ENCODE measurements at regions not wholly inside any gene's neighbourhood (a gene's known extent, or its start where the extent isn't known, plus 50 kb on each side); places are given as distances from the start of the nearest gene placed in this dataset.

- RAD21 ChIA-PET (ENCODE audit: unreplicated experiment), result no interaction called here
- TF ChIP-seq ZNF687 (IDR thresholded peaks at IDR 0.05) (no peak), GABPA (IDR thresholded peaks at IDR 0.05; ENCODE audit: low read depth) (no peak), STAT1 (conservative IDR thresholded peaks at IDR 0.05) (no peak), YBX1 (IDR thresholded peaks at IDR 0.05) (no peak), CREB1 (IDR thresholded peaks at IDR 0.05; ENCODE audit: low read depth) (no peak), MEF2A (IDR thresholded peaks at IDR 0.05; ENCODE audit: insufficient read depth, low read depth, low read length) (no peak), SIX5 (IDR thresholded peaks at IDR 0.05; ENCODE audit: low read depth, low read length, severe bottlenecking) (no peak), RUNX3 (IDR thresholded peaks at IDR 0.05; ENCODE audit: low read length) (no peak), PML (IDR thresholded peaks at IDR 0.05; ENCODE audit: low read length) (no peak), ZNF622 (IDR thresholded peaks at IDR 0.05) (no peak), RFX5 (IDR thresholded peaks at IDR 0.05; ENCODE audit: low read depth, low read length) (no peak)
- ATAC-seq (no peak), FAIRE-seq (no peak), DNase-seq (ENCODE audit: low read depth, low spot score) (no peak)
- WGBS (ENCODE audit: insufficient coverage, insufficient replicate concordance, low lambda C conversion rate, missing lambda C conversion rate), result 19% methylated on average over 8 of the region's 8 CpGs
- POLR2A ChIA-PET, result no interaction called here
- no peak overlapping the region for H3K9ac ChIP-seq (ENCODE audit: control insufficient read depth, insufficient read depth, low read length)
- H3K4me1 ChIP-seq (ENCODE audit: control insufficient read depth, insufficient read depth, low read length), result no peaks in the 10 kb centered on the region
- BruUV-seq (replicated peaks), result no TSS peak
- no peaks in the 10 kb centered on the region for H3K36me3 ChIP-seq (ENCODE audit: control insufficient read depth in 2 of 2, insufficient read depth in 2 of 2, low read length in 1 of 2)
- no peaks in the 10 kb centered on the region for H3K79me2 ChIP-seq (ENCODE audit: control insufficient read depth, insufficient read depth, low read length)
- H2AFZ ChIP-seq (ENCODE audit: control insufficient read depth, low read depth, low read length), result no peak overlapping the region
- CTCF ChIA-PET, result no interaction called here
- in situ Hi-C loops (cut with MboI) (no loop called here), intact Hi-C loops (cut with micrococcal nuclease; ENCODE audit: unreplicated experiment) (no loop called here)
- no peak overlapping the region for H3K4me3 ChIP-seq
- SMC1A ChIA-PET (ENCODE audit: uncharacterized antibody, unreplicated experiment), result no interaction called here
- no peaks in the 10 kb centered on the region for H3K27me3 ChIP-seq (replicated peaks in 1 of 2; ENCODE audit: control insufficient read depth in 2 of 2, insufficient read depth in 2 of 2, low read length in 1 of 2)
- no peaks in the 10 kb centered on the region for H3K9me3 ChIP-seq (replicated peaks; ENCODE audit: control insufficient read depth, insufficient read depth, low read length)
- H4K20me1 ChIP-seq (ENCODE audit: control insufficient read depth, insufficient read depth), result no peaks in the 10 kb centered on the region
- H3K4me2 ChIP-seq (ENCODE audit: control insufficient read depth, insufficient read depth), result no peak overlapping the region
- no peak overlapping the region for H3K27ac ChIP-seq (ENCODE audit: control insufficient read depth, insufficient read depth)
Observed at GRCh38 chr5:125713109-125713805, 710.0 kb upstream of the GRAMD2B start.

Measured in GM12878 (cell line).